ENCODE measurements at regions not wholly inside any gene's neighbourhood (a gene's known extent, or its start where the extent isn't known, plus 50 kb on each side); places are given as distances from the start of the nearest gene placed in this dataset.
A peak's percentile ranks its signal among the peaks of the same experiment; 100 is the strongest.

- Histone ChIP-seq H3K27me3 (ENCODE audit: insufficient read depth, low read depth, severe bottlenecking) (no peaks in the 10 kb centered on the region), H3K36me3 (no peaks in the 10 kb centered on the region), H3K4me3 (ENCODE audit: low read depth, low read length) (no peak overlapping the region), H3K9me3 (ENCODE audit: severe bottlenecking) (no peaks in the 10 kb centered on the region), H3K27ac (peak overlapping the region; percentile 9; the same call in 1 of the 2 replicates)
- DNase-seq, result no peak
- TF ChIP-seq, protein P1, sequence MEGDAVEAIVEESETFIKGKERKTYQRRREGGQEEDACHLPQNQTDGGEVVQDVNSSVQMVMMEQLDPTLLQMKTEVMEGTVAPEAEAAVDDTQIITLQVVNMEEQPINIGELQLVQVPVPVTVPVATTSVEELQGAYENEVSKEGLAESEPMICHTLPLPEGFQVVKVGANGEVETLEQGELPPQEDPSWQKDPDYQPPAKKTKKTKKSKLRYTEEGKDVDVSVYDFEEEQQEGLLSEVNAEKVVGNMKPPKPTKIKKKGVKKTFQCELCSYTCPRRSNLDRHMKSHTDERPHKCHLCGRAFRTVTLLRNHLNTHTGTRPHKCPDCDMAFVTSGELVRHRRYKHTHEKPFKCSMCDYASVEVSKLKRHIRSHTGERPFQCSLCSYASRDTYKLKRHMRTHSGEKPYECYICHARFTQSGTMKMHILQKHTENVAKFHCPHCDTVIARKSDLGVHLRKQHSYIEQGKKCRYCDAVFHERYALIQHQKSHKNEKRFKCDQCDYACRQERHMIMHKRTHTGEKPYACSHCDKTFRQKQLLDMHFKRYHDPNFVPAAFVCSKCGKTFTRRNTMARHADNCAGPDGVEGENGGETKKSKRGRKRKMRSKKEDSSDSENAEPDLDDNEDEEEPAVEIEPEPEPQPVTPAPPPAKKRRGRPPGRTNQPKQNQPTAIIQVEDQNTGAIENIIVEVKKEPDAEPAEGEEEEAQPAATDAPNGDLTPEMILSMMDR (IDR thresholded peaks at IDR 0.05; ENCODE audit: low read depth, low read length), result no peak
Observed at GRCh38 chr2:42851740-42852250, 59.4 kb upstream of the HAAO start.

- TF ChIP-seq, protein P1 (IDR thresholded peaks at IDR 0.05; ENCODE audit: low read depth, low read length), result no peak
- no peak overlapping the region for H3K27ac ChIP-seq
Observed at GRCh38 chr2:42851186-42851585, 58.8 kb upstream of the HAAO start.

DNA sequence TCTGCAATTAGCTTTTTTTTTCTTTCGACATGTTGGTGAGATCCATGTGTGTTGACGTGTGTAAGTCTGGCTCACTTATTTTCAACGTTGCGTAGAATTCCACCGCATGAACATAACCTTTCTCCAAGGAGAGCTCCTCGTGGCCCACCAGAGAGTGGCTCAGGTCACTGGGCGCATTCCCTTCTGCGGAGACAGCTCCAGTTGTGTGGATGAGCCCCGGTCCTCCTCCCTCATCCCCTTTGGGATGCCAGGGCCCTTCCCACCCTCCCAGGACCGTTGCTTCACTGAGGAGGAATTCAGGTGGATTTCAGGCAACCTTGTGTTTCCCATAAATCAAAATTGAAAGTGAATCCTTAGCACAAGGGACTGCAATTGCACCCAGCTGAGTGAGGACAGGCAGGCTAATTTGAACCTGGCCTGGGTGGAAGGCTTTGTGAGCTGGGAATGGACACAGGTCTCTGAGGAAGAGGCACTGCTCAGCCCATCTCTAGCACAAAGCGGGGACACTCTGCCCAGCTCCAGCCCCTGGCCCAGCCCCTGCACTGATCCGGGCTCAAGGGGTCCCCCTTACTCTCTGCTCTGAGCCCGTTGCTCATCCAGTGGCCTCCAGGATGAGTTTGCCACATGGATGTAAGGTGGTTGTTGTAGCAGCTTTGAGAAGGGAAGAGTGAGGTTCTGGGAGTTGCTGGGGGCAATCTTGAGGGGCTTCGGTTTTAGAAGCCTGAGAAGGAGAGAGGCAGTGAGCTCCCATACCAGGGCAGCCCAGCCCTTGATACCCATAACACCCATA, 57.8 kb upstream of the HAAO start:
- no peaks in the 10 kb centered on the region for H3K36me3 ChIP-seq
- no peaks in the 10 kb centered on the region for H3K27me3 ChIP-seq (ENCODE audit: insufficient read depth, low read depth, severe bottlenecking)
- no peak for DNase-seq
- TF ChIP-seq, protein P1 (IDR thresholded peaks at IDR 0.05; ENCODE audit: low read depth, low read length), result no peak
- no peak overlapping the region for H3K27ac ChIP-seq
- no peak overlapping the region for H3K4me3 ChIP-seq (ENCODE audit: low read depth, low read length)
- no peaks in the 10 kb centered on the region for H3K9me3 ChIP-seq (ENCODE audit: severe bottlenecking)

More at GRCh38 chr2:42851186-42851585, 58.8 kb upstream of the HAAO start:
- no peaks in the 10 kb centered on the region for H3K9me3 ChIP-seq (ENCODE audit: severe bottlenecking)
- no peaks in the 10 kb centered on the region for H3K36me3 ChIP-seq
- H3K27me3 ChIP-seq (ENCODE audit: insufficient read depth, low read depth, severe bottlenecking), result no peaks in the 10 kb centered on the region
- no peak for DNase-seq
- H3K4me3 ChIP-seq (ENCODE audit: low read depth, low read length), result no peak overlapping the region

GRCh38 chr2:42849311-42849710, 56.9 kb upstream of the HAAO start:
- no peaks in the 10 kb centered on the region for H3K27me3 ChIP-seq (ENCODE audit: insufficient read depth, low read depth, severe bottlenecking)
- no peak overlapping the region for H3K4me3 ChIP-seq (ENCODE audit: low read depth, low read length)
- no peak for DNase-seq
- no peak overlapping the region for H3K27ac ChIP-seq
- H3K36me3 ChIP-seq, result no peaks in the 10 kb centered on the region
- H3K9me3 ChIP-seq (ENCODE audit: severe bottlenecking), result no peaks in the 10 kb centered on the region
- TF ChIP-seq, protein P1 (IDR thresholded peaks at IDR 0.05; ENCODE audit: low read depth, low read length), result no peak

DNA sequence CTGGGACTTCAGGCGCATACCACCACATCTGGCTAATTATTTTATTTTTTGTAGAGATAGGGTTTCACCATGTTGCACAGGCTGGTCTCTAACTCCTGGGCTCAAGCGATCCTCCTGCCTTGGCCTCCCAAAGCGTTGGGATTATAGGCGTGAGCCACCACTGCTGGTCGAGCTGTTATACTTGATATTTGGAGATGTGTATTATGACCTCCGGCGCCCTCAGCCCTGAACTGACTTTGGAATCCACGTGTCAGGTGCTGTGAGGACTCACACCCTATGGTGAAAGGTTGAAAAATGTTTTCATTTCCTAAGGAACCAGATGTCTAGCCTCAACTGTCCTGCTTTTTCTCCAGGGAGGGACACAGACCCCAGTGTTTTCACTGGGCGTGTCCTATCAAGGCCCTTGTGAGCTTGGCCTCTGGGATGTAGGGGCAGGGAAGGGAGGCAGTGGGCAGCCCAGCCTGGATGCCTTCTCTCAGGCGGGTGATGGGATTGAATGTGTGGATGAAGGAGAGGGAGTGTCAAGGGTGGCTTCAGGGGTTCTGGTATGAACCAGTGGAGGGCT, 56.4 kb upstream of the HAAO start:
- TF ChIP-seq, protein P1 (IDR thresholded peaks at IDR 0.05; ENCODE audit: low read depth, low read length), result no peak
- H3K36me3 ChIP-seq, result no peaks in the 10 kb centered on the region
- no peaks in the 10 kb centered on the region for H3K9me3 ChIP-seq (ENCODE audit: severe bottlenecking)
- no peak overlapping the region for H3K27ac ChIP-seq
- no peak overlapping the region for H3K4me3 ChIP-seq (ENCODE audit: low read depth, low read length)
- DNase-seq, result no peak
- H3K27me3 ChIP-seq (ENCODE audit: insufficient read depth, low read depth, severe bottlenecking), result no peaks in the 10 kb centered on the region

Measured in WERI-Rb-1 (cell line).